GM21786 (cell line): ENCODE measurements at regions not wholly inside any gene's neighbourhood (a gene's known extent, or its start where the extent isn't known, plus 50 kb on each side); places are given as distances from the start of the nearest gene placed in this dataset.

Source experiments
- ATAC-seq: cut with Tn5 transposase; IDR thresholded peaks from one replicate; pipeline ENCODE4 v1.9.1; 2021; ENCODE audit not compliant: unreplicated experiment

DNA sequence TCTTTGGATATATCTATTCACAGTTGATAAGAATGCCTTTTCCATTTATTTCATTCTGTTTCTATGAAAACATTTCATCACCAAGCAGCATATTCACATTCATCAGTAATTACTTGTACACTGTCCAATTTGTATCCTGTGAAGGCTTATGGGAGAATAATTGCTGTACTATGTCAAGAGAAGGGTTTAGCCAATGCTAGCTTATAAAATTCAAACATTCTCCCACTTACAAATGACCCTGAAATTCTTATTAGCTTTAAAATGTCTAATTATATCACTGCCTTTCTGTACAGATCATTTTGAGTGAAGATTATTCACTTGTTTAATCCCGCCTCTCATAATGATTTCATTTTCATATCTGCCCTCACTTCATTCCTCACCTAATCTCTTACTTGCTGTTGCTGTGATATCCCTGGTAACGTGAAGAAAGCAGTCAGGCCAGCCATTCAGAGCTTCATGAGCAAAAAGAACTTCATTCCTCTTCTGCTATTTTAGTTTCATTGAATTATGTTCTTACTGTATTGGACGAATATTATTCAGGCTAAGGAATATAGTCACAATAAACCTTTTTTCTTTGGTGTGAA lies 778.7 kb downstream of the OLFM4 start:
- no peak for ATAC-seq

DNA sequence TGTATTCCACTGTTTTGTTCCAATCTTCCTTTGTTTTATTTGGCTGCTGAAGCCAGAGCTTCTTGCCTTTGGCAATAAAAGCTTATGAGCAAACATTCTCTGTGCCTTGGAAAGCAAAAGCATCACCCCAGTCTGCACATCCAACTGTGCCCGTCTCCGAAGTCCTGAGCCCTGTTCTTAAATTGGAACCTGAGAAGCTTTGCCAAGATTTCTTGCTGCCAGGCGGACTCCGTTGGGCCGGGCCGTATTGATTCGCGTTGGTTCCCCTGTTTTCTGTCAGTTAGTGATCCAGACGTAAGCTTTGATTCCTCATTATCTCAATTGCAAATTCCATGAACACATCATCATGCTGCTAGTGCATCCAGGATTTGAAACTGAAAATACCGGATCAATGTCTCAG lies 793.0 kb downstream of the OLFM4 start:
- no peak for ATAC-seq

DNA sequence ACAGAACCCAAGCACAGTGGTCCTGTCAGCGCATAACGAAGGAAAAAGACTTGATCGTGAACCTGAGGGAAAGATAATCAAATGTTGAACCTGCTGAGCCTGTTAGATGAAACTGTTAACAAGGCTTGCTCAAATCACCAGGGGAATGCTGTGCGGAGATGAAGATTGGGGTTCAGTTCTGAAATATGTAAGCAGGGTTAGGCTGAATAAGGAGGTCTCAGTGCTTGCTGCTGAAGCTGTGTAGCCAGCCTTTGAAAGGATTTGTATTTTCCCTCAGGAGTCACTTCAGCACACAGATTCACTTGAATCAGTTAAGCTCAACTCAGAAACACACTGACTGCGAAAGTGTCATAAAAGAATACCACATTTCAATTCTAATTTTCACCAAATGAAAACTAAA lies 793.5 kb downstream of the OLFM4 start:
- ATAC-seq = no peak

DNA sequence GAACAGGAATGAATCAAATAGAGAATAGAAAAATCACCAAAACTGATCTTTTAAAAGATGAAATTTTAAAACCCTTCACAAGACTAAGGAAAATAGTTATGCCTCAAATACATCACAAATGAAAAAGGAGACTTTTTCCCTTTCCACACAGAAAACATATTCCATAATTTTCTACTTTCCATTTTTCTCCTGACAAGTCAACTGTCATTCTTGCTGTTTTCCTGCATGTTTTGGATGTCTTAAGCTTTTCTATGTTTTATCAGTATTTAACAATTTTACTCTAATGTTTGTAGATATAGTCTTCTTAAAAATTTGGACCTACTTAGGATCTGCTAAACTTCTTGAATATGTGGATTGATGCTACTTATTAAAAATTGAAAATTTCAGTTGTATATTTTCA lies 810.8 kb downstream of the OLFM4 start:
- ATAC-seq = no peak

DNA sequence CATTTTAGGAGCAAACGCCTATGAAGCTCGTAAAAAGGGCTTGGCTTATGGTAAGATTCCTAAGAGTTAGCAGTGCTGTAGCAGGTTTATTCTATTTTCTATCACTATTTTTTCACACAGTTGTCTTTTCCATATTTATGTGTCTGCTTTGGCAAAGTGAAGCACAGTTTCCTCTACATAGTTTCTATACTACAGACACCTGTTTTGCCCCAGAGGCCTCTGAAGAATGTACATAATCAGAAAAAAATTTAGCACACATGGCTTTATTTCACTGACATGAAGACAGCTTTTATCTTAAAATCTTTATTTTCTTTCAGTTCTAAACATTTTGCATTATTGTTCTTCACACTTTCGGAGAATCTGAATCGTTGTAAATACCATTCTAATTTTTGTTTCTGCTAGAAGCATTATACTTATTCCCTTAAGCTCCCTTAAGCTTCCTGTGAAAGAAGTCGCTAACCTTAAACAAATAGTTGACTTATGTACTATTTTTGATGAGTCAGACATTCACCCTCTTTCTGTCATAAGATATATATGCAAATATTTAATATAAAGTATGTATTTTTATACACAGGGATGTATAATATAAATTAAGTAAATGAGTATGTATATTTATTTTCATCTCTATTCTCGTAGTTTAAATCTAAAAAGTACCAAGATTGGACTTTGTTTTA lies 816.0 kb downstream of the OLFM4 start:
- ATAC-seq = no peak

DNA sequence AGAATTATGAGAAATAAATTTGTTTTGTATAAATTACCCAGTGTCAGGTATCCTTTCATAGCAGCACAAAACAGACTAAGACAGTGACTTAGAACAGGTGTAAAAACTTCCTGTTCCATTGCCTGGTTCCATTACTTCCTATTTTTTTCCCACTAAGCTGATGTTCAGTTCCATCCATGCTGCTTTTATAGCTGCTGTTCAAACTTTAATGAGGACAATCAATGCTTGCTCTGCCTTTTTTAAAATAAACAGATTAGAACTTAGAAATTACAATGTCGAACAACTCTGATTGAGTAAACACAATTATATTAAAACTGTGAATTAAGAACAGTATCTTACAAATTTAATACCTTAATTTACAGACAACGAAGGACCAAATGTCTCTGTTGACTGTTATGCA lies 818.9 kb downstream of the OLFM4 start:
- no peak for ATAC-seq

DNA sequence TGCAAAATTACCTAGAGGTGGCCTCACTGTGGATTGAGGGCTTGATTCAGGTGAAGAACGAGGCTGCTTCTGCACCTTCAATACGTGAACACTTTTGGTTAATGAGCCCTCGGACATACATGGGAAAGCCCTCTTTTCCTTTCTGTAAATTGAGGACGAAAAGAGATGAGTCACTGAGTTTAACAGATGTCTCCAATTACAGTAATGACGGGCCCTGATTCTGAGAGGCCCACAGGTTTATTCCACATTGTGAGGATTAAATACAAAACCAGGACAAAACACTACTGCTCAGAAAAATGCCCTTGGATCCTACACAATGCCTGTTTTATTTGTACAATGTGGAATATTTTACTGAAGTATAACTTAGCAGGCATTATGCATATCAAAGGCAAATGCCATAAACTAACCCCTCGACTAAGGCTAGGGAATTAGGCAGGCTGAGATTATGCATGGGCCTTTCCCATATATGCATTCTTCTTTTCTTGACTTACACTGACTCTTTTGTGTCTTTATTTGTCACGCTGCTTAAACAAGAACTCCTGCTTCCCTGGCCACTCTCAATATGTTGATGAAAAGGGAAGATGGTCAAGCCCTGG lies 819.9 kb downstream of the OLFM4 start:
- ATAC-seq = no peak

DNA sequence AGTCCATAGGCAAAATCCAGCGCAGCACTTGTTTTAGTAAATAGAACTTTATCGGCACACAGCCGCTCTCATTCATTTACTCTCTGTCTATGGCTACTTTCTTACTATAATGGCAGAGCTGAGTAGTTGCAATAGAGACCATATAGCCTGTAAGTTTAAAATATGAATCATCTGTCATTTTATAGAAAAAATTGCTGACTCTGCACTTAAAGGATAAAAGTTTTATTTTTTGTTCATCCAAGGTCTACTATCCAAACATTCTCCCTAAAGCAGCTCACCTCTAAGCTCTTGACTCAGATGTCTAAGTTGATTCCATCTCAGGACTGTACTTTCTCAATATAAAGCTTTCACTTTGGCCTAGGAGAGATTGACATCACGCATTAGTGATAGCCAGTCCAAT lies 825.7 kb downstream of the OLFM4 start:
- ATAC-seq = no peak

DNA sequence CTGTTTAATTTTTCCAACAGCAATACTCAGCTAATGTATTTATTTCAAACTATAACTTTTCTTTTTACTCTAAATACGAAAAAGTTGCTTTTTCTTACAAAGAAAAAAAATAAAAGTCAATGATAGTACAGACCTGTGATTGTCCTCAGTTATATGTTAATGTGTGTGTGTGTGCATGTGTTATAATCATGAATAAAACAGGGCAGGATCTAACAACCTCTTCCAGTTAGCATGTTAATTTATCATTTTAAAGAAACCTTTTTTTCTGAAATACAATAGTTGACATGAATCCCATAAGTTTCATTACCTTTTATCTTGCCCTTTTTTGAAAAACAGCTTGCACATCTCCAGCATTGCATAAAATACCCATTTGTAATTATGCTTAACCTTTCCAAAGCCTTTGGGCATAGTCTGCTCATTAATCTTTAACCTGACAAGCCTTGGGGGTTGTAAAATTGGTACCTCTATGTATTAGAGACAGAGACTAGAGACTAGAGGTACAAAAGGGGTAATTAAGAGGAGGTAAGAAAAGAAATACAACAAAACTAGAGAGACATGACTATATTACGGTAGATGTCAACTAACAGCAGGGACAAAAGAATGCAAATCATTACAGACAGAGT lies 828.1 kb downstream of the OLFM4 start:
- no peak for ATAC-seq

DNA sequence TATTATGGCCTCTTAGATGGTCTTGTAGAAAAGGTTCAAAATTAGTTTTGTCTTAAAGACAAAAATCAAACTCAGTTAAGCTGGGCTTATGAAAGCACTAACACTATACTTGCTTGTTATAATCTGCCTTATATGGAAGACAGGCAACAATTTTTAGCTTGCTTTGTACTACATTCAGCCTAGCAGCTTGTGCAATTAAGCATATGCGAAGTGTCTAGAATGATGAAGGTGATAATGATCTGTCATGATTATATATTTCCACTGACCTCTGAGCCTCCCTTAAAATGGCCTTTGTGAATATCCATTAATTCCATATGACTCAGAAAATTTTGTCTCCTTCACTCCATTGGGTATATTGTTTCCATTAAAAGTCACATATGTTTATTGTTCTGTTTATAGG lies 834.9 kb downstream of the OLFM4 start:
- no peak for ATAC-seq

DNA sequence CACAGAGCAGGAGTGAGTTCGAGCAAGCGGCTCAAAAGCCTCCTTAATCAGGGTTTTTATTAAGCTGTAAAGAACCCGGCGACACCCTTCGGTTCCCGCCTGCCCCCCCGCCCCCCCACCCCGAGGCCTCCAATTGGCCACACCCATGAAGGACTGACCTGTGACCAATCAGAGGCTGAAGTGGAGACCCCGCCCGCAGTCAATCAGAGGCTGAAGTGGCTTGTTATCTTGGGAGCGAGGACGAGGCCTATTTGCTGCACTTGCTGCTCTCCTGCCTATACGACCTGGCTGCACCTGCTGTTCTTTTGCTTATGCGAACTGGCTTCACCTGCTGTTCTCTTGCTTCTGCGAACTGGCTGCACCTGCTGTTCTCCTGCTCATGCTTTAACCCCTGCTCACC lies 844.9 kb downstream of the OLFM4 start:
- no peak for ATAC-seq

DNA sequence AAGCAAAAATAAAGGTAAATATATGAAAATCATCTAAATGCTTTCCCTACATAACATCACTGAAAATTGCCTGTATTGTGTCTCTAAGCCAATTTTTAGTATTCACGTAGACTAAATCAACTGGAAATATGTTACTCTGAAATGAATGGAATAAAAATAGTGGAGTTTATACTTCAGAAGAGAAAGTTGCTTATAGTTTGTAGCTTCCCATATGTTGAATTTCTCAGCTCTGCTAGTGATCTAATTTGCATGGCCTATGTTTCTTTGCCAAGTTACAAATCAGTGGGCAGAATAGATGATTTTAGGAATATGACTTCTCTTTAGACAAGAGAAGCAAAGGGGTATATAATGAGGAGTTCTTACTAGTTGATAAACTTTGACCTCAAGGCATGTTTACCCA lies 850.2 kb downstream of the OLFM4 start:
- no peak for ATAC-seq

DNA sequence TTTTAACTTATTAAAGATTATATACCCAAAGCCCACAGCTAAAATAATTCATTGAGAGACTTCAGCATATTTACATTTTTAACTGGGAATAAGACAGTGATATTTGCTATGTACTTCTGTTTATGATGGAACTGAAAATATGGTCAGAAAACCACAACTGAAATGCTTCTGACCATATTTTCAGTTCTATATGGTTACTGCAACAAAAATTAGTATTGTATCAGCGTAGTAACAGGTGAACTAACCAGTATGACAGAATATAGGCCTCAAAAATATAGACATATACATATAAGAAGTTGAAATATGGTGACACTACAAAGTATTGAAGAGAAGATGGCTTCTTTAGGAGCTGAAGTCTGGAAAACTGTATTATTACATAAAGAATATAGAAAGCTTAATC lies 857.4 kb downstream of the OLFM4 start:
- ATAC-seq = no peak

DNA sequence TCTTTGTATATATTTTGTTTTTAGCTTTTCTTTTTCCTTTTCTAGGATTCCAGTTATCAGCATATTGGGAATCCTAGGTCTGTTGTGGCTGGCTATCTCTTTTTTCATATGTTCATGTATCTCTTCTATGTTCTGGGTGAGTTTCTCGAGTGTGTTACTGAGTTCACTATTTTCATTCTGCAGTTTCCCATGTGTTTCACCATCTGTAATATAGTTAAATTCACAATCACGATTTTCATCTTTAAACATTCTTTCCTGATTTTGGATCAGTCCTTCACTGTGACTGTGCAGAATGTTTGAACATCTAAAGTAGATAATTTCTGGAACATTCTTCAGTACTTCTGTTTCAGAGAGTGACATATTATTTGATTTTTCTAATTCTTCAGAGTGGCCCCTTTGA lies 862.1 kb downstream of the OLFM4 start:
- no peak for ATAC-seq

DNA sequence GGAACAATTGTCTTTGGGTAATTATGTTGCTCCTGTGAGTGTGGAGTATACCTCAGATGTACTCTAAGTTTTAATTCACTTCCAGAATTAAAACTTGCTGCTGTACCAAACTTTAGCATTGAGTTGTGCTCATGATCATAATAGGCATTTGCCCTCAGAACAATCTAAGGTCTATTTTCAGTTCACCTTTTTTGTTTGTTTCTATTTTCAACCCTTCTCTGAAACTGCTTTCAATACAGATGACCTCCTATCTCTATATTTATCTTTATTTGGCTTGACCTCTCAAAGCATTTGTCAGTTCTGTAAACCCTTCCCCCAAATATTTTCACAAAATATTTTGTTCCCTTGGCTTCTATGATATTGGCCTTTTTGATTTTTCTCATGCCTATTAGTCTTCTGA lies 873.0 kb downstream of the OLFM4 start:
- ATAC-seq = peak; percentile 78

DNA sequence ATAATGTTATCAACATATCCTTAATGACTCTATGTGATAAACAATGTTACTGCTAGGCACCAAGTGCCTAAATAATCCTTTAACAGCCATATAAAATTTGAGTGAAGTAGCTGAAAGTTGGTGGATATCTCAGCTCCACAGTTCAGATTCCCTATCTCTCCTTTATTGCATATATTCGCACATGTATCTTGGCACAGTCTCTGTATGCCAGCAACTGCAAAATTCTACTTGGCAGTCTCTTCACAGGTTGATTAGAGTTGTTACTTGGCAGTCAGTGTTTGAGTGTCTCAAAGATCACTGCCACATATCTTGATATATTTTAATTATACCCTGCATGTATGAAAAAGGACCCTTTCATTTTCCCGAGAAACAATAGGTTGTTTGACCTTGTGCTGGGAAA lies 879.3 kb downstream of the OLFM4 start:
- ATAC-seq = no peak

DNA sequence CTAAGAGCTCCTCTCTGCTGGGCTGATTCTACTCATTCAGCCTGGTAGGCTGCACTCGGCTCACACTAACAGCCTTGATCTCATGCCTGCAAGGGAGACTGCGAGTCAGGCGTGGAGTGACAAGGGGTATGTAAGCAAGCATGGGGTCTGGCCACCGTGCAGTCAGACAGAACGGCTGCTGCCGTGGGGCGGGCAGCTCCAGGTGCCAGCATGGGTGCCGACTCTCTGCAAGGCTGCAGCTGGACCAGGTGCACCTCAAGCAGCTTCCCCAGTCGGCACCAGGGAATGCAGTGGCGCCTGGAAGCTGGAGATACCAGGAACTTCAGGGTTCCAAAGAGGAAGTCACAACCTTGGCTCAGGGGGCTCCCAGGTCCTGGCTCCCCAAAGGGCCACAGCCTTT lies 892.3 kb downstream of the OLFM4 start:
- no peak for ATAC-seq

DNA sequence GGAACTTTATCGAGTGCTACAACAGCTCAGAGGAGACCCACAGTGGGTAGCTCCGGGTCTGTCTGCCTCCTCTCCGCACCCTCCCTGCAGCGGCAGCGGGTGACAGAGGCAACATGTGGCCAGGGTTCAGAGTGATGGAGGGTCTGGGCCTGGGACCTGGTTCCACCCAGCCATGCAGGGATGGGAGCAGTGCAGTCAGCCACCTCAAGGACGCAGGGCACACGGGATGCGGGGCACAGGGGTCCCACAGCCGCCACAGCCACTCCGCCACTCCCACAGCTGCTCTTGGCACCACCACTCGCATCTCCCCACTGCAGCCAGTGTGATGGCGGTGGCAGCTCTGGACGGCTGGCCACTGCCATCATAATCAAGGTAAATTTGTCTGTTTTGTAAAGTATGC lies 892.9 kb downstream of the OLFM4 start:
- no peak for ATAC-seq

DNA sequence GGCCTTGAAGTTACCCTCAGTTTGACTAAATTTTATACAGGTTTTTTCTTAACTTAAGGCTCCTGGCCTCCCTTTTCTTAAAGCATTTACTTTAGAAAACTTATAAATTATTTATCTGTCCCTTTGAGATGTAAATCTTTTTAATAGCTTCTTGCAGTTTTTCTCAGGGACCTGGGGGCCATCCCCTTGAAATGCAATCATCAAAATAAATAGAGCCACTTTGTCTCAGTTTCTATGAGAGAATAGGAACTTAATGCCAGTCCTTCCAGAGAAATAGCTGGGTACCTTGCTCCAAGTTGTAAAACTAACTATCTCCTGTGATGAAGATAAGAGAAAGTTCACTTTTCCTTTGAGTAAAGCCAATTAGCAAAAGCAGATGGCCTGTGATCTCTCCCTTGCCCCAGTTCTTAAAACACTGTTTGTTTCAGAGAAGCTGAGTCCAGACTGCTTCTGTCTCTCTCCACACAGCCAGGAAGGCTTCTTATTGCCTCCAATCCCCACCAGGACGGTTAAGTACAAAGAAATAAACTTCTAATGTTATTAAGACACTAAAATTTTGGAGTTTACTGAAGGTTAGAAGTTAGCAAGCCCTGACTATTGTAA lies 913.1 kb downstream of the OLFM4 start:
- no peak for ATAC-seq

DNA sequence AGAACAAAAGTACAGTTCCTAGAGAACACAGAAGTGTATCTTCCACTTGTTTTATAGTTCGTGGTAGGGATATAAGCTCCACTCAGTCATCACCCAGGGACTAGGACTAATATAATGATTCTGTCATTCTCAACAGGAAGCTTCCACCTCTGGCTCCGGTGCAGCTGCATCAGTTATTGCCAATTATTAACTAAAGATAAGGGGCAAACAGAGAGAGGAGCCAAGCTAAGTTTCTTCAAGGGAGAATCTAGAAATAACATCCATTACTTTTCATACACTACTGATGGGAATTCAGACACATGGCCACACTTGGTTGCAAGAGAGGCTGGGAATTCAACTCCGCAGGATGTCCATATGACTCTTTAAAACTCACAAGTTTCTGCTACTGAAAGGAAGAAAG lies 917.9 kb downstream of the OLFM4 start:
- ATAC-seq = no peak

DNA sequence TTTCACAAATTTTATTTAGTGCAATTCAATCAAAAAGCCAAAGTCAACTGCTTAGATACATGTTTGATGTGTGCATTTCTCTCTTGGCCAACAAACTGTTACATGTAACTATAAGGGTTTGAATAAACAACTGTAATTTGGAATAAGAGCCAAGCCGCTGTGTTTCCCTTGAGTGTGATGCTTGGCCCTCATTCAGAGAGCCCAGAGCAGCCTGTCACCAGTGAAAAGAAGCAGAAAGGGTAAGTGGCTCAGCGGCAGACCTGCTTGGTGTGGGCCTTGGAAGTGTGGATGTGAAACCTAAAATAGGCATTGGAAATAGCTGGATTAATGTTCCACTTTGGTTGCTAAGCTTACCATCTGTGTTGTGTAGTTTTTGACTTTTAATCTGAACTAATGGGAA lies 924.6 kb downstream of the OLFM4 start:
- ATAC-seq = no peak
